Activated CD4-positive, alpha-beta memory T cell treated with anti-CD3 and anti-CD28 coated beads, Interleukin-2, amount 10 ng/mL, durations not matched to agents 7 days and 5 days (primary cell): ENCODE measurements at regions not wholly inside any gene's neighbourhood (a gene's known extent, or its start where the extent isn't known, plus 50 kb on each side); places are given as distances from the start of the nearest gene placed in this dataset.

Experiments
- CTCF ChIA-PET: fragments of 350-600 bp; sonication (Branson Sonifier 250); formaldehyde crosslinking; loops from one replicate; lab custom pipeline; 2021; ENCODE audit warnings: antibody characterized with exemption, inconsistent platforms; lab: Charles Lee
- POLR2A ChIA-PET: fragments of 350-600 bp; sonication (Branson Sonifier 250); formaldehyde crosslinking; loops from one replicate; lab custom pipeline; 2021; ENCODE audit warnings: antibody characterized with exemption; lab: Charles Lee
- DNase-seq: peaks from one replicate; pipeline ENCODE4 v3.0.0-alpha.2; 2020
- H3K27ac Mint-ChIP-seq: one replicate; pipeline ENCODE4 v1.8.0; 2021; ENCODE audit warnings: mild to moderate bottlenecking, mixed read lengths
- H3K27me3 Mint-ChIP-seq: one replicate; pipeline ENCODE4 v1.8.0; 2021; ENCODE audit warnings: mixed read lengths
- H3K36me3 Mint-ChIP-seq: one replicate; pipeline ENCODE4 v1.8.0; 2021; ENCODE audit warnings: low read depth, mixed read lengths
- H3K4me1 Mint-ChIP-seq: one replicate; pipeline ENCODE4 v1.8.0; 2021; ENCODE audit warnings: mixed read lengths
- H3K4me3 Mint-ChIP-seq: one replicate; pipeline ENCODE4 v1.8.0; 2021; ENCODE audit warnings: mild to moderate bottlenecking, mixed read lengths
- H3K9me3 Mint-ChIP-seq: one replicate; pipeline ENCODE4 v1.8.0; 2021; ENCODE audit warnings: mixed read lengths

- POLR2A ChIA-PET = no interaction called here
- Mint-ChIP-seq H3K36me3 (no peaks in the 10 kb centered on the region), H3K4me3 (no peak overlapping the region), H3K9me3 (no peaks in the 10 kb centered on the region), H3K4me1 (peaks cover 12% of the 10 kb centered on the region), H3K27me3 (peaks cover 3% of the 10 kb centered on the region), H3K27ac (no peak overlapping the region)
- DNase-seq = no peak
- CTCF ChIA-PET = no interaction called here
Observed at GRCh38 chr1:55286856-55287602, 71.9 kb upstream of the USP24 start.

DNA sequence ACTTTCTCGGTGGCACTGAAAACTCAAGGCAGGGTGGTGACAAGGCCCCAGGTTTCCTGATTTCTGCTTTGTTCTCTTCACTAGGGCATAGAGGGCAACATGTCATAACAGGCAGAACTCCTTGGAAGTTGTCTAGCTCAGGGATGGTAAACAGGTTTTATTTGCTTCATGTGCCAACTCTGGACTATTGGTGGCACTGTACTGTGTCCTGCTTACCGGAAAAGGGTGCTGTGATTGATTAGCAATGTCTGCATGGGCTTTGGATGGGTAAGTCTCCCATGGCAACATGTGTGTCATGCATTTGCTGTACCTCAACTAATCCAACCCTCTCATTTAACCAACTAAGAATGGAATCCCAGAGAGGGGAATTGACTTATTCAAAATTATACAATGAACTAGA, 70.7 kb upstream of the USP24 start:
- Mint-ChIP-seq H3K9me3 (no peaks in the 10 kb centered on the region), H3K27ac (no peak overlapping the region), H3K36me3 (no peaks in the 10 kb centered on the region), H3K27me3 (peaks cover 9% of the 10 kb centered on the region), H3K4me1 (peaks cover 12% of the 10 kb centered on the region), H3K4me3 (no peak overlapping the region)
- POLR2A ChIA-PET = no interaction called here
- DNase-seq = no peak
- CTCF ChIA-PET = no interaction called here

DNA sequence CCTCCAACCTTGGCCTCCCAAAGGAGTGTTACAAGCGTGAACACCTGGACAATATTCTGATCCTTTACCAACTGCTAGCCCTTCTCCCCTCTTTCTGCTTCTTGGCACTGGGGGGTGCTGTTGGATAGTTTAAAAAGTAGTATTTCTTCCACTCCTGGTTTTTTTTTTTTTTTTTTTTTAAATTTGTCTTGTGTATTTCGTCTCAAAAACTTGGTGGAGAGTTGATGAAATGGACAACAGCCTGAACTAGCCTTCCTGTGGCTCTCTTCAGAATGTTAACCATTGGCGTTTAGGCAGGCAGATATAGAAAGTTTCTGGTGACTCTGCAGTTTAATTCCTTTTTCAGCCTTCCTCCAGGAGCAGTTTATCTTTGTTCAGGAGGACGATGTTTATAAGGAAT, 69.7 kb upstream of the USP24 start:
- POLR2A ChIA-PET = no interaction called here
- CTCF ChIA-PET = interaction anchor here (0.7 to 1.4 kb wide), 3 partner anchors 36 to 1300 kb away, joined by 3 to 5 read pairs (median 4); no protein-coding TSS in a partner anchor
- Mint-ChIP-seq H3K9me3 (no peaks in the 10 kb centered on the region), H3K4me3 (no peak overlapping the region), H3K36me3 (no peaks in the 10 kb centered on the region), H3K27ac (no peak overlapping the region), H3K27me3 (peaks cover 9% of the 10 kb centered on the region), H3K4me1 (peaks cover 12% of the 10 kb centered on the region)
- no peak for DNase-seq

DNA sequence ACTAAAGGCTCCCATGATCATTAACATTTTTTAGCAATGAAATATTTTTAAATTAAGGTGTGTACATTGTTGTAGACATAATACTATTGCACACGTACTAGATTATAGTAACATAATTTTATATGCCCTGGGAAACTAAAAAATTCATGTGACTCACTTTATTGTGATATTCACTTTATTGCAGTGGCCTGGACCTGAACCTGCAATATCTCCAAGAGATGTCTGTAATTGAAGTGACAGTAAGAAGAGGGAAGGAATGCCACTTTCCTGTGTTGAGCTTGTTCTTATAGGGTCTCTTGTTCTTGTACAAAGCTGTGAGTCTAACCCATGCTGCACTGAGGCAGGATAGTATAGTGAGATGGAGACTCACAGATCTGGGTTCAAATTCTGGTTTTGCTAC, 66.9 kb upstream of the USP24 start:
- Mint-ChIP-seq H3K4me1 (peaks cover 9% of the 10 kb centered on the region), H3K27me3 (peaks cover 9% of the 10 kb centered on the region), H3K27ac (no peak overlapping the region), H3K36me3 (no peaks in the 10 kb centered on the region), H3K4me3 (no peak overlapping the region), H3K9me3 (no peaks in the 10 kb centered on the region)
- no peak for DNase-seq
- ChIA-PET CTCF (interaction anchor here (1.2 kb wide), 1 partner anchor 55 kb away, joined by 3 read pairs; no protein-coding TSS in a partner anchor), POLR2A (no interaction called here)

- H3K4me3 Mint-ChIP-seq = no peak overlapping the region
- H3K4me1 Mint-ChIP-seq = peaks cover 10% of the 10 kb centered on the region
- ChIA-PET CTCF (interaction anchor here (0.9 to 2.0 kb wide), 3 partner anchors 95 to 142 kb away, joined by 5 to 8 read pairs (median 5); no protein-coding TSS in a partner anchor), POLR2A (no interaction called here)
- DNase-seq = no peak
- no peaks in the 10 kb centered on the region for H3K9me3 Mint-ChIP-seq
- peaks cover 9% of the 10 kb centered on the region for H3K27me3 Mint-ChIP-seq
- no peak overlapping the region for H3K27ac Mint-ChIP-seq
- H3K36me3 Mint-ChIP-seq = no peaks in the 10 kb centered on the region
Observed at GRCh38 chr1:55280731-55281130, 65.6 kb upstream of the USP24 start.

GRCh38 chr1:55279627-55280026, 64.5 kb upstream of the USP24 start:
- H3K36me3 Mint-ChIP-seq = no peaks in the 10 kb centered on the region
- ChIA-PET POLR2A (no interaction called here), CTCF (interaction anchor here (0.7 to 2.1 kb wide), 8 partner anchors 9 to 245 kb away, joined by 3 to 8 read pairs (median 3); no protein-coding TSS in a partner anchor)
- no peak for DNase-seq
- H3K27me3 Mint-ChIP-seq = peaks cover 9% of the 10 kb centered on the region
- peaks cover 10% of the 10 kb centered on the region for H3K4me1 Mint-ChIP-seq
- H3K4me3 Mint-ChIP-seq = no peak overlapping the region
- no peaks in the 10 kb centered on the region for H3K9me3 Mint-ChIP-seq
- no peak overlapping the region for H3K27ac Mint-ChIP-seq

GRCh38 chr1:55278378-55278777, 63.2 kb upstream of the USP24 start:
- CTCF ChIA-PET = interaction anchor here (0.7 to 5.3 kb wide), 16 partner anchors 10 to 333 kb away, joined by 3 to 76 read pairs (median 4); no protein-coding TSS in a partner anchor
- POLR2A ChIA-PET = interaction anchor here (1.4 kb wide), 1 partner anchor 63 kb away, joined by 5 read pairs; the partner anchor contains the start of gene USP24
- Mint-ChIP-seq H3K4me3 (no peak overlapping the region), H3K9me3 (no peaks in the 10 kb centered on the region), H3K27ac (no peak overlapping the region), H3K27me3 (peaks cover 9% of the 10 kb centered on the region), H3K36me3 (no peaks in the 10 kb centered on the region), H3K4me1 (peaks cover 14% of the 10 kb centered on the region)
- no peak for DNase-seq

DNA sequence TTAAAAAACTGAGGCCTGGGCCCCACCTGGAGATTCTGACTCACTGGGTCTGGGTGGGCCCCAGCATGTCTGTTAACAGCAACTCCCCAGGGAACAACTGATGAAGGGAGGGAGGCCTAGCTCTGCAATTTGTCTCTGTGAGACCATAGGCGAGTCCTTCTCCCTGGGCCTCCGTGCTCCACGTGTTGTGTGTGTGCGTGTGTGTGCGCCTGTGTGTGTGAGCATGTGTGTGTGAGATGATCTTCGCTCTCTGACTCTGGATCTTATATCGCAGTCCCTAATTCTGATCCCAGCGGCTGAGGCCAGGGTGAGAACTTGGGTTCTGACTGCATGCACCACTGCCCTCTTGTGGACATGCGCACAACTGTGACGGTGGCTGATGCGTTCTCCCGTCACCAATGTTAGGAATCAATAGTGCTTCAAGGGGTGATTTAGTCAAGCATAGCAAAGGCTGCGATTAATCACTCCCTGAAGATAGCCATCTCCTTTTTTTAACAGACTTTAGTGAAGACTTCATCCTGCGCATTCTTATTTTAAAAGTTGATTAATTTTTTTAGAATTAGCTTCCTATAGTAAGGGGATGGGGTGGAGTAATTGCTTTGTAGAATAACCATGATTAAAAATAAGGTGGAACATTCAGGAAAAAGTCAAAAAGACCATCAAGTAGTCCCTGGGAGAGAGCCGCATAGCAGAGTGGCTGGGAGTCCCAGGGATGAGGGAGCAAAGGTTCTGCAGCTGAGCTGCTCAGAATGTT, 62.4 kb upstream of the USP24 start:
- Mint-ChIP-seq H3K27me3 (peaks cover 7% of the 10 kb centered on the region), H3K4me1 (peaks cover 21% of the 10 kb centered on the region), H3K27ac (no peak overlapping the region), H3K4me3 (no peak overlapping the region), H3K9me3 (no peaks in the 10 kb centered on the region), H3K36me3 (no peaks in the 10 kb centered on the region)
- POLR2A ChIA-PET = interaction anchor here (1.4 kb wide), 1 partner anchor 62 kb away, joined by 5 read pairs; the partner anchor contains the start of gene USP24
- CTCF ChIA-PET = interaction anchor here (0.7 to 5.3 kb wide), 19 partner anchors 9 to 333 kb away, joined by 3 to 76 read pairs (median 4); no protein-coding TSS in a partner anchor
- peak; percentile 84 for DNase-seq

DNA sequence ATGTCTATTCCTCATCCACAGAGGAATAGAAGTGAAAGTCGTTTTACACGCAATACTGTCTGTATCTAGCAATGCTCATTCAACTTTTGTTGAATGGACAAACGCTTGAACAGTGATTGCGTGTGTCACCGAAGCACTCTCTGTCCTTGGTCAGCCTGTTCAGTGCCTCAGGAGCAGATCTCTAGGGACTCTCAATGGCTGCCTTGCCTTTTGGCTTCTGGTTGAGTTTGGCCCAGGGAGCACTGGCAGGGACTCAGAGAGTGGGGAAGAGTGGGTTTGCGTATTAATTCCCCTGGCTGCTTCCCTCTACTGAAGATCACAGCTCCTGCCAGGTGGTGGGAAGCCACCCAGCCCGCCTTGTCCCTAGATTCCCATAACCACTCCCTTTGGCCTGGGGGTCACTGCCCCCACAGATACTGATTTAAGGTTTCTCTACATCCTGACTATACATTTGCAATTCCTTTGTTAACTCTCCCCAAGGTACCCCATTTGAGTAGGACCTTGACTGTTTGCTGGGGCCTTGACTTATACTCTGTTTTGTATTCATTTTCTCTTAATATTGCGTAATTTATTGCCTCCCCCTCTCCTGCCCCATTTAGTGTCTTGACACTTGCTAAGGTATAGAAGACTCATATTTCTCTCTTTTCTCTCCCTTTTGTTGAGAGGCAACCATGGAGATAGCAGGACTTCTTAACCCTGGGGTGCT, 61.7 kb upstream of the USP24 start:
- Mint-ChIP-seq H3K4me3 (no peak overlapping the region), H3K27me3 (peaks cover 6% of the 10 kb centered on the region), H3K4me1 (peaks cover 21% of the 10 kb centered on the region), H3K9me3 (no peaks in the 10 kb centered on the region), H3K36me3 (no peaks in the 10 kb centered on the region), H3K27ac (no peak overlapping the region)
- POLR2A ChIA-PET = interaction anchor here (1.4 kb wide), 1 partner anchor 61 kb away, joined by 5 read pairs; the partner anchor contains the start of gene USP24
- no peak for DNase-seq
- CTCF ChIA-PET = interaction anchor here (0.7 to 5.3 kb wide), 11 partner anchors 17 to 332 kb away, joined by 3 to 76 read pairs (median 5); no protein-coding TSS in a partner anchor

GRCh38 chr1:55275941-55276341, 60.8 kb upstream of the USP24 start:
- Mint-ChIP-seq H3K27me3 (peaks cover under 1% of the 10 kb centered on the region), H3K9me3 (no peaks in the 10 kb centered on the region), H3K4me1 (peaks cover 21% of the 10 kb centered on the region), H3K4me3 (no peak overlapping the region), H3K27ac (no peak overlapping the region), H3K36me3 (no peaks in the 10 kb centered on the region)
- POLR2A ChIA-PET = no interaction called here
- CTCF ChIA-PET = interaction anchor here (5.3 kb wide), 1 partner anchor 134 kb away, joined by 76 read pairs; no protein-coding TSS in a partner anchor
- DNase-seq = no peak

GRCh38 chr1:55275151-55275748, 60.1 kb upstream of the USP24 start:
- Mint-ChIP-seq H3K27ac (no peak overlapping the region), H3K36me3 (no peaks in the 10 kb centered on the region), H3K4me3 (no peak overlapping the region), H3K4me1 (peaks cover 21% of the 10 kb centered on the region), H3K9me3 (no peaks in the 10 kb centered on the region), H3K27me3 (no peaks in the 10 kb centered on the region)
- CTCF ChIA-PET = interaction anchor here (5.3 kb wide), 1 partner anchor 134 kb away, joined by 76 read pairs; no protein-coding TSS in a partner anchor
- POLR2A ChIA-PET = no interaction called here
- no peak for DNase-seq

DNA sequence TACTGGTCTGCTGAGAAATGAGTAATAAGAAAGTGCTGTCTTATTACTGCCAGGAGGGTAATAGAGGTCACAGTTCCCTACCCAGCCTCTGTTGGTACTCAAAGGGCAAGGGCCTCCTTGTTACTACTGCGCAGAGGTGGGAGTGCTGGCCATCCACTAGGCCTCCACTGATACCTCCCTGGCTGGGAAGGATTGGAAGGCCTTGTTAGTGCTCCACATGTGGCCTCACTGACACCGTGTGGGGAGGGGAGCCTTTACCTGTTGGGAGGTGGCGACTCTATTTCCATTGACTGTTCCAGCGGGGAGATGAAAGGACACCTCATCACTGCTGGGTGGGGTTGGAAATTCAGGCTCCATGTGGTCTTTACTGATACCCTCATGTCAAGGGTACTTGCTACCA, 57.8 kb upstream of the USP24 start:
- no peak overlapping the region for H3K27ac Mint-ChIP-seq
- ChIA-PET CTCF (interaction anchor here (1.9 kb wide), 1 partner anchor 130 kb away, joined by 6 read pairs; no protein-coding TSS in a partner anchor), POLR2A (no interaction called here)
- H3K27me3 Mint-ChIP-seq = peaks cover 6% of the 10 kb centered on the region
- H3K4me1 Mint-ChIP-seq = peaks cover 21% of the 10 kb centered on the region
- H3K36me3 Mint-ChIP-seq = no peaks in the 10 kb centered on the region
- DNase-seq = no peak
- no peaks in the 10 kb centered on the region for H3K9me3 Mint-ChIP-seq
- no peak overlapping the region for H3K4me3 Mint-ChIP-seq
